ENCODE measurements at regions not wholly inside any gene's neighbourhood (a gene's known extent, or its start where the extent isn't known, plus 50 kb on each side); places are given as distances from the start of the nearest gene placed in this dataset.

DNA sequence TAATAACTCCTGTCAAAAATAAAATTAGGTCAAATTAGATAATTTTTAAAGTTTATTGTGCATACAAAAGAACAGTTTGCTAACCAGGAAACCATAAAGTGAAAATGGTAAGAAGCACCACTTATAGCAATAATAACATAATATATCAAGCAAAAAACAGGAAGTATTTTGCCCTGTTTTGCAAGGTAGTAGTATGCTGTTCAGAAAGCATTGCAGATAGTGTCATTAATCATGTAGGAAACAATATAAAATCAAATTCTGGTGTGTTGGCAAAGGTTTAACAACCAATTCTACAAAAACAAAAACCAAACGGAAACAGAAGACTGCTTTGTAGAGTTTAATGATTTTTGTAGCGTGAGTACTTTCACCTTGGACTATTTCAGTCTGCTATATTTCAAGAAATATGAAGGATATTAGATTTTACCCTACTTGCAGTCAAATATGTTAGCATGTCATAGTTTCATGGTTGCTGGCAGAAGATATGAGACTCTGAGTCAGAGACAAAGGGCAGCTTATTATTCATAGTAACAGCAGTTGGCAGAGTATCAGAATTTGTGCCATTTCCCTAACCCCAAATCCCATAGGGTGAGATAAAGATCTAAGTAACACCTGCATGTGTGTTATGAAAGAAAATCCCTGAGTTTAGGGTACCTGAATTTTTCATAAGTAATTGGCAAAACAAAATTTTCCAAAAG lies 729.0 kb upstream of the BRINP3 start:
- no peak for DNase-seq
- Histone ChIP-seq H3K4me3 (ENCODE audit: low read depth, low read length) (no peak overlapping the region), H3K27ac (no peak overlapping the region), H3K36me3 (replicated peaks) (no peaks in the 10 kb centered on the region), H3K27me3 (replicated peaks) (no peaks in the 10 kb centered on the region)
- in situ Hi-C loops (cut with HindIII; ENCODE audit: low pct_ligation_motif_present, low sequenced_read_pairs) = no loop called here
- TF ChIP-seq, protein P1, sequence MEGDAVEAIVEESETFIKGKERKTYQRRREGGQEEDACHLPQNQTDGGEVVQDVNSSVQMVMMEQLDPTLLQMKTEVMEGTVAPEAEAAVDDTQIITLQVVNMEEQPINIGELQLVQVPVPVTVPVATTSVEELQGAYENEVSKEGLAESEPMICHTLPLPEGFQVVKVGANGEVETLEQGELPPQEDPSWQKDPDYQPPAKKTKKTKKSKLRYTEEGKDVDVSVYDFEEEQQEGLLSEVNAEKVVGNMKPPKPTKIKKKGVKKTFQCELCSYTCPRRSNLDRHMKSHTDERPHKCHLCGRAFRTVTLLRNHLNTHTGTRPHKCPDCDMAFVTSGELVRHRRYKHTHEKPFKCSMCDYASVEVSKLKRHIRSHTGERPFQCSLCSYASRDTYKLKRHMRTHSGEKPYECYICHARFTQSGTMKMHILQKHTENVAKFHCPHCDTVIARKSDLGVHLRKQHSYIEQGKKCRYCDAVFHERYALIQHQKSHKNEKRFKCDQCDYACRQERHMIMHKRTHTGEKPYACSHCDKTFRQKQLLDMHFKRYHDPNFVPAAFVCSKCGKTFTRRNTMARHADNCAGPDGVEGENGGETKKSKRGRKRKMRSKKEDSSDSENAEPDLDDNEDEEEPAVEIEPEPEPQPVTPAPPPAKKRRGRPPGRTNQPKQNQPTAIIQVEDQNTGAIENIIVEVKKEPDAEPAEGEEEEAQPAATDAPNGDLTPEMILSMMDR (IDR thresholded peaks at IDR 0.05; ENCODE audit: low read depth, low read length, missing control alignments) = no peak

DNA sequence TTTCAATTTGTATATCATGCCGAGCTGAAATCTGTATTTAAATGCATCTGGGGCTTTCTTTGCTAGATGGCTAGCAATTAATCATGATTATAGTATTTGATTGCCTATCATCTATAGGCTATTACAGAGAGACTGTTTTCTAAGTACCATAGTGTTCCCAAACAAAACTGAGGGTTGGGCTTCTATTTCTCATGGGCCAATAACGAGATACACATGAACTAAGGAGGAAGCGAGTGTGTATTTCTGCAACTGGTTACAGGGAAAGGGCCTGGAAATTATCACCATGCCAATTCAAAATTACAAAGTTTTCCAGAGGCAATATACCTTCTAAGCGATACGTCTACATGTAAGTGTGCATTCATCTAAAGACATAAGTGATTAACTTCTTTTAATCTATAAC lies 744.5 kb upstream of the BRINP3 start:
- in situ Hi-C loops (cut with HindIII; ENCODE audit: low pct_ligation_motif_present, low sequenced_read_pairs) = no loop called here
- no peak overlapping the region for H3K4me3 ChIP-seq (ENCODE audit: low read depth, low read length)
- H3K27me3 ChIP-seq (replicated peaks) = no peaks in the 10 kb centered on the region
- H3K36me3 ChIP-seq (replicated peaks) = no peaks in the 10 kb centered on the region
- TF ChIP-seq, protein P1 (IDR thresholded peaks at IDR 0.05; ENCODE audit: low read depth, low read length, missing control alignments) = no peak
- no peak overlapping the region for H3K27ac ChIP-seq
- no peak for DNase-seq

DNA sequence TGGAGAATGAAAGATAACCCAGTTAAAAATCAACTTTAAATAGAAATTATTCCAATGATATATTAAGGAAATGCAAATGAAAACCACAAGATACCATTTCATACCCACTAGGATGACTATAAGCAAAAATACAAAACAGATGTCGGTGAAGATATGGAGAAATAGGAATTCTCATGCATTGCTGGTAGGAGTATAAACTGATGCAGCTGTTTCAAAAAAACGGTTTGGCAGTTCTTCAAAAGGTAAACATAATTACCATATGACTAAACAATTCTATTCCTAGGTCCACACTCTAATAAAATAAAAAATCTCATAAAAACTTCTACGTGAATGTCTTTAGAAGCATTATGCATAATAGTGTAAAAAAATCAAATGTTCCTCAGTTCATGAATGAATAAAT lies 763.3 kb upstream of the BRINP3 start:
- Histone ChIP-seq H3K27ac (no peak overlapping the region), H3K36me3 (replicated peaks) (no peaks in the 10 kb centered on the region), H3K27me3 (replicated peaks) (no peaks in the 10 kb centered on the region), H3K4me3 (ENCODE audit: low read depth, low read length) (no peak overlapping the region)
- DNase-seq = no peak
- in situ Hi-C loops (cut with HindIII; ENCODE audit: low pct_ligation_motif_present, low sequenced_read_pairs) = no loop called here
- TF ChIP-seq, protein P1 (IDR thresholded peaks at IDR 0.05; ENCODE audit: low read depth, low read length, missing control alignments) = no peak

DNA sequence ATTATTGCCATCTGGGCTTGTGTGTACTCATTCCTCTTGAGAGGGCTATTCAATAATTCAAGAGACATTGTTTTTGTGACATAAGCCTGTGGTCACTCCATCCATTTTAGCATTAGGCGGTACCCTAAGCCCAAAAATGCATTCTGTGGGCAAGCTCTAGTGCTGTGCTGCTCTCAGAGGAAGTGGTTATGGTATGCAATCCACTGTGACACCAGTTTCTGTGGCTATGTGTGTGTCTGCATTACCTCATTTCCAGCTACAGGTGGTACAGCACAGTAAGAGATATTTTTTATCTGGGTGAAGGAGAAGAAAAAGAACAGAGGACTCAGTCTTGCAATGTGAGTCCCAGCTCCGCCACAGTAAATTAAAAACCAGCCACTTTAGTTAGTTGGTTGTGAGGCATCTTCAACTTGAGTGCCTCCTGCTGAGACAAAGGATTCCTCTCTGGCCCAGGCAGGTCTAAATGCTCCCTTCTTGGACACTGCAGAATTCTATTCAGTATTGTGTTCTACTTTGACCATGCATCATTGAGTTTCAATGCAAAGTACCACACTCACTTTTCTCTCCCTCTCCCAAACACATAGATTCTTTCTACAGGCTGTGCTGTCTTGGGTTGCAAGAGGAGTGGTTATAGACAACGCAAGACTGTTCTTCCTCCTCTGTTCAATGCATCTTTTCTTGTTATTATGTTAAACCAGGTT lies 777.8 kb upstream of the BRINP3 start:
- in situ Hi-C loops (cut with HindIII; ENCODE audit: low pct_ligation_motif_present, low sequenced_read_pairs) = no loop called here
- H3K27me3 ChIP-seq (replicated peaks) = no peaks in the 10 kb centered on the region
- no peak overlapping the region for H3K27ac ChIP-seq
- TF ChIP-seq, protein P1 (IDR thresholded peaks at IDR 0.05; ENCODE audit: low read depth, low read length, missing control alignments) = no peak
- H3K4me3 ChIP-seq (ENCODE audit: low read depth, low read length) = no peak overlapping the region
- no peak for DNase-seq
- H3K36me3 ChIP-seq (replicated peaks) = no peaks in the 10 kb centered on the region

DNA sequence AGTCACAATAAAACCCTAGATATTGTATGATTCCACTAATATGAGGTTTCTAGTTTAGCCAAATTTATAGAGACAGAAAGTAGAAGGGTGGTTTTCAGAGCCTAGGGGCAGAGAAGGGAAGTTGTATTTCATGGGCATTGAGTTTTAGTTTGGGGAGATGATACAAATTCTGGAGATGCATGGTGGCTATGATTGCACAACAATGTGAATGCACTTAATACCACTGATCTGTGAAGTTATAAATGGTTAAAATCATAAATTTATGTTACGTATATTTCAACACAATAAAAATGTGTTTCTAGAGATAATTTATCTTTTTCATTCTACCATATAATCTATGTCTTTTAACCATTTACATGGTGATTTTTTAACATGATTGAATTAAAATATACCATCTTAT lies 779.3 kb upstream of the BRINP3 start:
- in situ Hi-C loops (cut with HindIII; ENCODE audit: low pct_ligation_motif_present, low sequenced_read_pairs) = no loop called here
- Histone ChIP-seq H3K27ac (no peak overlapping the region), H3K4me3 (ENCODE audit: low read depth, low read length) (no peak overlapping the region), H3K27me3 (replicated peaks) (no peaks in the 10 kb centered on the region), H3K36me3 (replicated peaks) (no peaks in the 10 kb centered on the region)
- DNase-seq = no peak
- TF ChIP-seq, protein P1 (IDR thresholded peaks at IDR 0.05; ENCODE audit: low read depth, low read length, missing control alignments) = no peak
